Liver (tissue), 8 donors: ENCODE measurements at regions not wholly inside any gene's neighbourhood (a gene's known extent, or its start where the extent isn't known, plus 50 kb on each side); places are given as distances from the start of the nearest gene placed in this dataset.

Experiments used
- DNase-seq: peaks from one replicate; pipeline ENCODE4 v3.0.0-alpha.2; 2017; ENCODE audit warnings: low spot score
- H3K27ac ChIP-seq, 2 donors: one replicate each; pipeline ENCODE4 v1.7.0; 2013; ENCODE audit warnings: inconsistent platforms in 2 of 2, low read length in 2 of 2, control low read depth in 1 of 2, low read depth in 1 of 2, mild to moderate bottlenecking in 1 of 2
- H3K27me3 ChIP-seq, 4 donors: one replicate each; pipeline versions ENCODE4 v1.6.1 to v1.7.0; 2013; ENCODE audit warnings: low read length in 3 of 4, inconsistent platforms in 1 of 4, mild to moderate bottlenecking in 1 of 4, moderate library complexity in 1 of 4; ENCODE audit not compliant: control insufficient read depth in 4 of 4, insufficient read depth in 4 of 4
- H3K36me3 ChIP-seq, 4 donors: one replicate each; pipeline versions ENCODE4 v1.6.1 to v1.7.0; 2013; ENCODE audit warnings: low read length in 3 of 4, mild to moderate bottlenecking in 3 of 4, low read depth in 1 of 4, moderate library complexity in 1 of 4; ENCODE audit not compliant: control insufficient read depth in 4 of 4, insufficient read depth in 3 of 4
- H3K4me1 ChIP-seq, 4 donors: one replicate each; pipeline versions ENCODE4 v1.6.1 to v1.7.0; 2013; ENCODE audit warnings: low read length in 3 of 4, mild to moderate bottlenecking in 3 of 4, moderate library complexity in 1 of 4; ENCODE audit not compliant: control insufficient read depth in 4 of 4, insufficient read depth in 4 of 4
- H3K4me3 ChIP-seq, 3 donors: one replicate each; pipeline versions ENCODE4 v1.6.1 to v1.7.0; 2013; ENCODE audit warnings: low read length in 3 of 3, control low read depth in 1 of 3, low read depth in 1 of 3, mild to moderate bottlenecking in 1 of 3
- H3K9ac ChIP-seq, 2 donors: one replicate each; pipeline ENCODE4 v1.7.0; 2013; ENCODE audit warnings: low read length in 2 of 2, mild to moderate bottlenecking in 2 of 2, moderate library complexity in 2 of 2, control low read depth in 1 of 2, low read depth in 1 of 2
- H3K9me3 ChIP-seq, 4 donors: one replicate each; pipeline versions ENCODE4 v1.6.1 to v1.7.0; 2013; ENCODE audit warnings: low read length in 3 of 4; ENCODE audit not compliant: control insufficient read depth in 4 of 4
- EGR1 ChIP-seq, 2 donors: IDR thresholded peaks; 2 replicates each; pipeline ENCODE4 v1.6.1; 2016 to 2018; ENCODE audit warnings: antibody characterized with exemption in 2 of 2, low read depth in 2 of 2
- FOXA1 ChIP-seq: IDR thresholded peaks from 2 replicates; pipeline ENCODE4 v1.6.1; 2016; ENCODE audit warnings: antibody characterized with exemption
- GABPA ChIP-seq, 2 donors: IDR thresholded peaks in 1 of 2; conservative IDR thresholded peaks in 1 of 2; 2 replicates each; pipeline ENCODE4 v1.6.1; 2016; ENCODE audit warnings: antibody characterized with exemption in 2 of 2, mild to moderate bottlenecking in 1 of 2, moderate library complexity in 1 of 2
- HNF4A ChIP-seq, 2 donors: conservative IDR thresholded peaks; 2 replicates each; pipeline ENCODE4 v1.6.1; 2016; ENCODE audit warnings: antibody characterized with exemption in 2 of 2, mild to moderate bottlenecking in 2 of 2
- HNF4G ChIP-seq: IDR thresholded peaks from 2 replicates; pipeline ENCODE4 v1.6.1; 2016; ENCODE audit warnings: antibody characterized with exemption
- JUND ChIP-seq, 2 donors: IDR thresholded peaks; 2 replicates each; pipeline ENCODE4 v1.6.1; 2016; ENCODE audit warnings: antibody characterized with exemption in 2 of 2
- RAD21 ChIP-seq, 2 donors: IDR thresholded peaks; 2 replicates each; pipeline ENCODE4 v1.6.1; 2016; ENCODE audit warnings: antibody characterized with exemption in 2 of 2, mild to moderate bottlenecking in 2 of 2
- RXRA ChIP-seq, 2 donors: IDR thresholded peaks; 2 replicates each; pipeline ENCODE4 v1.6.1; 2017 to 2018; ENCODE audit warnings: antibody characterized with exemption in 2 of 2, mild to moderate bottlenecking in 1 of 2
- SP1 ChIP-seq: IDR thresholded peaks from 2 replicates; pipeline ENCODE4 v1.6.1; 2018; ENCODE audit warnings: antibody characterized with exemption, mild to moderate bottlenecking
- ZBTB33 ChIP-seq: IDR thresholded peaks from 2 replicates; pipeline ENCODE4 v1.6.1; 2016; ENCODE audit warnings: antibody characterized with exemption
- WGBS: extraction: QIAGEN DNeasy Blood & Tissue Kit; methylation state at CpG from one replicate; pipeline ENCODE4 v1.1.7; 2013; 5-methylcytosine and 5-hydroxymethylcytosine counted together
- TF ChIP-seq, protein P1 (sequence below): fragments of 150-350 bp; IDR thresholded peaks from 2 replicates; pipeline ENCODE4 v1.5.1; 2017; ENCODE audit warnings: improper control_type of control experiment, low read depth, low read length; ENCODE audit not compliant: missing input control
- TF ChIP-seq, protein P2 (sequence below): IDR thresholded peaks from 2 replicates; pipeline ENCODE4 v1.6.1; 2016; ENCODE audit warnings: antibody characterized with exemption
- donor health status: healthy.
- donor health status: healthy.
- donor health status: healthy.
- donor health status: healthy.
- donor health status: healthy.

GRCh38 chr2:12054956-12055618 is 308.7 kb downstream of the LPIN1 start:
- no peak for TF ChIP-seq FOXA1
- TF ChIP-seq EGR1 (IDR thresholded peaks at IDR 0.05; ENCODE audit: low read depth in 2 of 2) = no peak
- TF ChIP-seq SP1 = no peak
- no peak for TF ChIP-seq RXRA (IDR thresholded peaks at IDR 0.05)
- TF ChIP-seq HNF4G = no peak
- Histone ChIP-seq H3K9ac (no peak overlapping the region), H3K4me1 (no peaks in the 10 kb centered on the region), H3K4me3 (no peak overlapping the region), H3K27ac (no peak overlapping the region), H3K27me3 (no peaks in the 10 kb centered on the region), H3K9me3 (no peaks in the 10 kb centered on the region), H3K36me3 (no peaks in the 10 kb centered on the region)
- no peak for DNase-seq
- 64% methylated on average over 3 of the region's 3 CpGs for WGBS

GRCh38 chr2:12057436-12058166 is 311.2 kb downstream of the LPIN1 start:
- Histone ChIP-seq H3K36me3 (no peaks in the 10 kb centered on the region), H3K9ac (no peak overlapping the region), H3K4me3 (no peak overlapping the region), H3K27ac (no peak overlapping the region), H3K27me3 (no peaks in the 10 kb centered on the region), H3K4me1 (no peaks in the 10 kb centered on the region), H3K9me3 (no peaks in the 10 kb centered on the region)
- no peak for DNase-seq
- 54% methylated on average over 12 of the region's 12 CpGs for WGBS
- TF ChIP-seq JUND (IDR thresholded peaks at IDR 0.05) = no peak
- TF ChIP-seq RAD21 (IDR thresholded peaks at IDR 0.05) = no peak
- TF ChIP-seq HNF4A (conservative IDR thresholded peaks at IDR 0.05) = no peak
- TF ChIP-seq, protein P1, sequence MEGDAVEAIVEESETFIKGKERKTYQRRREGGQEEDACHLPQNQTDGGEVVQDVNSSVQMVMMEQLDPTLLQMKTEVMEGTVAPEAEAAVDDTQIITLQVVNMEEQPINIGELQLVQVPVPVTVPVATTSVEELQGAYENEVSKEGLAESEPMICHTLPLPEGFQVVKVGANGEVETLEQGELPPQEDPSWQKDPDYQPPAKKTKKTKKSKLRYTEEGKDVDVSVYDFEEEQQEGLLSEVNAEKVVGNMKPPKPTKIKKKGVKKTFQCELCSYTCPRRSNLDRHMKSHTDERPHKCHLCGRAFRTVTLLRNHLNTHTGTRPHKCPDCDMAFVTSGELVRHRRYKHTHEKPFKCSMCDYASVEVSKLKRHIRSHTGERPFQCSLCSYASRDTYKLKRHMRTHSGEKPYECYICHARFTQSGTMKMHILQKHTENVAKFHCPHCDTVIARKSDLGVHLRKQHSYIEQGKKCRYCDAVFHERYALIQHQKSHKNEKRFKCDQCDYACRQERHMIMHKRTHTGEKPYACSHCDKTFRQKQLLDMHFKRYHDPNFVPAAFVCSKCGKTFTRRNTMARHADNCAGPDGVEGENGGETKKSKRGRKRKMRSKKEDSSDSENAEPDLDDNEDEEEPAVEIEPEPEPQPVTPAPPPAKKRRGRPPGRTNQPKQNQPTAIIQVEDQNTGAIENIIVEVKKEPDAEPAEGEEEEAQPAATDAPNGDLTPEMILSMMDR = no peak
- no peak for TF ChIP-seq HNF4G
- TF ChIP-seq GABPA (IDR thresholded peaks at IDR 0.05 in 1 of 2, conservative IDR thresholded peaks at IDR 0.05 in 1 of 2) = no peak
- TF ChIP-seq ZBTB33 = no peak
- TF ChIP-seq, protein P2, sequence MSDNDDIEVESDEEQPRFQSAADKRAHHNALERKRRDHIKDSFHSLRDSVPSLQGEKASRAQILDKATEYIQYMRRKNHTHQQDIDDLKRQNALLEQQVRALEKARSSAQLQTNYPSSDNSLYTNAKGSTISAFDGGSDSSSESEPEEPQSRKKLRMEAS = no peak
